ENCODE measurements at regions not wholly inside any gene's neighbourhood (a gene's known extent, or its start where the extent isn't known, plus 50 kb on each side); places are given as distances from the start of the nearest gene placed in this dataset.

DNA sequence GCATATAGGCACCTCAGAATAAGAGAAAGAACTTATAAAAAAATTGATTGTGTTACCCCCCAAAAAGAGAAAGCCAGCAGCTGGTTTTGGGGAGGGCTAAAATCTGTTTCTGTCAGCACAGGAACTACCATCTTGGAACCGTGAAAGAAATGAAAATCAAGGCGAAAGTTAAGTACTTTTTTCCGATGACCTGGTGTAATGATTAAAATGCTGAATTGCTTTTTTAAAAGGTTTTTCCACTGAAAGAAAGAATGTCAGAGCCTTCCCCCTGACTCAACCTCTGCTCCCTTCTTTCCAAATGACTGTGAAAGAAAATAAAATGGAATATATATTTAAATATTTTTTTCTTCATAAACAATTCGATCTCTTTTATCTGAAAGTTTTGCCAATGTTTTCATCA is 570.5 kb upstream of the CFAP20DC start:
- DNase-seq: no peak

DNA sequence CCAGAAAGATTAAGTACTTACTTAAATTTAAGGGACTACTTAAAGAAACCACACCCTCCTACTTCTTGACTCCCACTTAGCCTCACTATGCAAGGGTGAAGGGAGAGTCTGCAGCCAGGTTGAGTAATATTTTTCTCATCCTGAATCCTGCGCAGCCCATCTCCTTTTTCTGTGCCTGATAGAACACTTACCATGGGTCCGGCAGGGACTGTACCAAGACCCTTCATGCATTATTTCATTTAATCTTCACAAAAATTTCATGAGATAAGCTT is 562.6 kb upstream of the CFAP20DC start:
- no peaks in the 10 kb centered on the region for H3K9me3 ChIP-seq
- intact Hi-C loops (cut with DNase I; ENCODE audit: low total_unique reads): no loop called here
- H3K27ac ChIP-seq: no peak overlapping the region

More for the DNA sequence above, 570.5 kb upstream of the CFAP20DC start:
- no peak for ATAC-seq
- Histone ChIP-seq H3K9me3 (no peaks in the 10 kb centered on the region), H3K4me3 (no peak overlapping the region), H3K36me3 (no peaks in the 10 kb centered on the region), H3K4me1 (no peaks in the 10 kb centered on the region), H3K27me3 (no peaks in the 10 kb centered on the region), H3K27ac (no peak overlapping the region)
- TF ChIP-seq POLR2A (IDR thresholded peaks at IDR 0.05): no peak
- TF ChIP-seq, protein P1, sequence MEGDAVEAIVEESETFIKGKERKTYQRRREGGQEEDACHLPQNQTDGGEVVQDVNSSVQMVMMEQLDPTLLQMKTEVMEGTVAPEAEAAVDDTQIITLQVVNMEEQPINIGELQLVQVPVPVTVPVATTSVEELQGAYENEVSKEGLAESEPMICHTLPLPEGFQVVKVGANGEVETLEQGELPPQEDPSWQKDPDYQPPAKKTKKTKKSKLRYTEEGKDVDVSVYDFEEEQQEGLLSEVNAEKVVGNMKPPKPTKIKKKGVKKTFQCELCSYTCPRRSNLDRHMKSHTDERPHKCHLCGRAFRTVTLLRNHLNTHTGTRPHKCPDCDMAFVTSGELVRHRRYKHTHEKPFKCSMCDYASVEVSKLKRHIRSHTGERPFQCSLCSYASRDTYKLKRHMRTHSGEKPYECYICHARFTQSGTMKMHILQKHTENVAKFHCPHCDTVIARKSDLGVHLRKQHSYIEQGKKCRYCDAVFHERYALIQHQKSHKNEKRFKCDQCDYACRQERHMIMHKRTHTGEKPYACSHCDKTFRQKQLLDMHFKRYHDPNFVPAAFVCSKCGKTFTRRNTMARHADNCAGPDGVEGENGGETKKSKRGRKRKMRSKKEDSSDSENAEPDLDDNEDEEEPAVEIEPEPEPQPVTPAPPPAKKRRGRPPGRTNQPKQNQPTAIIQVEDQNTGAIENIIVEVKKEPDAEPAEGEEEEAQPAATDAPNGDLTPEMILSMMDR (IDR thresholded peaks at IDR 0.05 in 4 of 5, conservative IDR thresholded peaks at IDR 0.05 in 1 of 5): no peak
- in situ Hi-C loops (cut with MboI; ENCODE audit: low sequenced_read_pairs in 4 of 4): no loop called here
- intact Hi-C loops (cut with DNase I; ENCODE audit: low total_unique reads): no loop called here

DNA sequence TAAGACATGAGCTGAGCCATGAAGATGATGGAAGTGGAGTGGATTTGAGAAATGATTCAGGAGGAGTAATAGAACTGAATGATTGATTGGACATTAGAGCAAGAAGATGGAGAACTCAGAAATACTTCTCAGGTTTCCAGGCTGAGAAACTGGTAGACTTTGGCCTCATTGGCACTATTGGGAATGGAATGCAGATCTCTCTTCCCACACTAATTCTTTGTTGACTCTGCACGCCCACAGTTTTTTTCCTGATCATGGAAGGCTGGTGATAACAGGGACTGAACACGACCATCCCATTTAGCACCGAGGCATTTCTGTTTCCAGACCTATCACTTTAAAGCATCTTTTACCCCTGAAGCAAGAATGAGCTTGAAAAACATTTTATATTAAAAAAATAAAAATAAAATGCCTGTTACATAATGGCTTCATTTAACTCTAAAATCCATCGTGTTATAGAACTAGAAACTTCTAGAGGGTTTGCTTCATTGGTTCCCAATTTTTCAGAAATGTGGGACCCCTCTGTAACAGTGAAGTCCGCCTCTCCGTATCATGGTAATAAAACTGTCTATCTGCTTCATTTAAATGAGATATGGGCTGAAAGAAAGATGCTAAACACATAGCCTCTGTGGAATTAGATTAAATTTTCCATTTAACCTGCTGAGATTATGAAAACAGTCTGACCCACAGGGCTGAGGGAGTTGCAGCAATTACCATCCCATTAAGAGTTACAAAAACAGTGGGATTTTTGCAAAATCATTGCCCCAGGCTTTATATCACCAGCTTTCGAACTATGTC is 562.0 kb upstream of the CFAP20DC start:
- intact Hi-C loops (cut with DNase I; ENCODE audit: low total_unique reads) (no loop called here), in situ Hi-C loops (cut with MboI; ENCODE audit: low sequenced_read_pairs in 4 of 4) (no loop called here)
- ATAC-seq (no peak), DNase-seq (no peak)
- Histone ChIP-seq H3K4me3 (no peak overlapping the region), H3K27ac (no peak overlapping the region), H3K27me3 (no peaks in the 10 kb centered on the region), H3K9me3 (no peaks in the 10 kb centered on the region), H3K36me3 (no peaks in the 10 kb centered on the region), H3K4me1 (no peaks in the 10 kb centered on the region)
- TF ChIP-seq POLR2A (IDR thresholded peaks at IDR 0.05): no peak
- TF ChIP-seq, protein P1 (IDR thresholded peaks at IDR 0.05 in 4 of 5, conservative IDR thresholded peaks at IDR 0.05 in 1 of 5): no peak

More for the DNA sequence above, 562.6 kb upstream of the CFAP20DC start:
- in situ Hi-C loops (cut with MboI; ENCODE audit: low sequenced_read_pairs in 4 of 4): no loop called here
- no peak for DNase-seq
- no peak for TF ChIP-seq POLR2A (IDR thresholded peaks at IDR 0.05)
- TF ChIP-seq, protein P1 (IDR thresholded peaks at IDR 0.05 in 4 of 5, conservative IDR thresholded peaks at IDR 0.05 in 1 of 5): no peak
- H3K36me3 ChIP-seq: no peaks in the 10 kb centered on the region
- no peaks in the 10 kb centered on the region for H3K4me1 ChIP-seq
- H3K27me3 ChIP-seq: no peaks in the 10 kb centered on the region
- no peak for ATAC-seq
- H3K4me3 ChIP-seq: no peak overlapping the region

DNA sequence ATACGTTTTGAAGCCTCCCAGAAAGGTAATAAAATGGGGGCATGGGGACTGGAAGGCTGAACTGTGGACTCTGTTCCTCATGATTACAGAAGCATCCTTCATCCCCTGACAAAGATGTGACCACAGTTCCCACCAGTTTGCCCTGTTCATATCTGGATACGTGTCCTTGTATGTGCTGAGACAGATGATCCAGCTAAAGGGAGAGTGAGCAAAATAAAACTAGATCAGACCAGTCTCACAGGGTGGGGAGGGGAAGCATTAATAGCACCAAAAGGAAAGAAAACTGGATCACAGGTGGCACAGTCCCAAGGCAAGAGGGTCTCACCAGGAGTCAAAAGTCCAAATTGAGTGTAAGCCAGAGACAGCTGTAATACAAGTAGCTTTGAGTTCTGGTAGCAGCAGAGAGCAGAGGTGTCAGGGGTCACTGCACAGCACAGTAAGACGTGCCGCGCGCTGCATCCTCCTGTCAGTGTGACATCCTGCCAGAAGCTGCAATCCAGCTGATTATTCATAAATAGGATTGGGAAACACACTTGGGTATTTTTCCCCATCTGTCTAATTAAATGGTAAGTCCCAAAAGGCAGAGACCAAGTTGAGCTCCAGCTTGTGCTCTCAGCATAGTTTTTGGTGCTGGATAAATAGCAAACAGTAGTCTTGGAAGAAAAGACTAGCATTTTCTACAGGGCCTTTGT is 560.0 kb upstream of the CFAP20DC start:
- DNase-seq (peak; percentile 8 to 14), ATAC-seq (peak in 1 of 2 donors; percentile 65)
- Histone ChIP-seq H3K9me3 (no peaks in the 10 kb centered on the region), H3K36me3 (no peaks in the 10 kb centered on the region), H3K4me3 (no peak overlapping the region), H3K27ac (no peak overlapping the region), H3K27me3 (no peaks in the 10 kb centered on the region), H3K4me1 (no peaks in the 10 kb centered on the region)
- in situ Hi-C loops (cut with MboI; ENCODE audit: low sequenced_read_pairs in 4 of 4) (no loop called here), intact Hi-C loops (cut with DNase I; ENCODE audit: low total_unique reads) (no loop called here)
- TF ChIP-seq, protein P1 (IDR thresholded peaks at IDR 0.05 in 4 of 5, conservative IDR thresholded peaks at IDR 0.05 in 1 of 5): no peak
- TF ChIP-seq POLR2A (IDR thresholded peaks at IDR 0.05): no peak

All from gastrocnemius medialis (tissue), 4 donors.